H9 (cell line): ENCODE measurements at regions not wholly inside any gene's neighbourhood (a gene's known extent, or its start where the extent isn't known, plus 50 kb on each side); places are given as distances from the start of the nearest gene placed in this dataset.

Experiments
- DNase-seq: peaks from one replicate; pipeline ENCODE4 v3.0.0-alpha.2; 2017
- H2AFZ ChIP-seq: one replicate; pipeline ENCODE4 v1.6.1; 2013; ENCODE audit warnings: mild to moderate bottlenecking, low read length, control low read depth, moderate library complexity
- H2AK5ac ChIP-seq: 2 replicates; pipeline ENCODE4 v1.6.1; 2013; ENCODE audit warnings: low read length, control low read depth, mixed read lengths; ENCODE audit not compliant: insufficient read length
- H2BK120ac ChIP-seq: one replicate; pipeline ENCODE4 v1.6.1; 2013; ENCODE audit warnings: low read depth, mild to moderate bottlenecking, low read length, control low read depth, inconsistent platforms; ENCODE audit not compliant: poor library complexity, severe bottlenecking
- H2BK12ac ChIP-seq: 2 replicates; pipeline ENCODE4 v1.6.1; 2013; ENCODE audit warnings: low read length, control low read depth, mixed read lengths, low read depth; ENCODE audit not compliant: insufficient read length
- H2BK15ac ChIP-seq: 2 replicates; pipeline ENCODE4 v1.6.1; 2013; ENCODE audit warnings: low read depth, low read length, control low read depth
- H2BK20ac ChIP-seq: one replicate; pipeline ENCODE4 v1.6.1; 2013; ENCODE audit warnings: low read depth, mild to moderate bottlenecking, low read length, control low read depth, inconsistent platforms; ENCODE audit not compliant: poor library complexity, severe bottlenecking
- H2BK5ac ChIP-seq: 2 replicates; pipeline ENCODE4 v1.6.1; 2013; ENCODE audit warnings: low read length, control low read depth, mixed read lengths; ENCODE audit not compliant: insufficient read length
- H3K14ac ChIP-seq: 2 replicates; pipeline ENCODE4 v1.6.1; 2013; ENCODE audit warnings: low read length, control low read depth; ENCODE audit not compliant: insufficient read depth
- H3K18ac ChIP-seq: 2 replicates; pipeline ENCODE4 v1.6.1; 2013; ENCODE audit warnings: low read depth, mild to moderate bottlenecking, mixed read lengths, low read length, control low read depth; ENCODE audit not compliant: insufficient read length
- H3K23ac ChIP-seq: 2 replicates; pipeline ENCODE4 v1.6.1; 2013; ENCODE audit warnings: low read length, control low read depth, mixed read lengths, low read depth; ENCODE audit not compliant: insufficient read length
- H3K23me2 ChIP-seq: 2 replicates; pipeline ENCODE4 v1.6.1; 2013; ENCODE audit warnings: low read depth, mild to moderate bottlenecking, mixed read lengths, low read length, control low read depth; ENCODE audit not compliant: insufficient read length, poor library complexity, severe bottlenecking
- H3K27ac ChIP-seq: 2 replicates; pipeline ENCODE4 v1.5.1; 2013; ENCODE audit warnings: low read length, control low read depth, mixed read lengths, low read depth; ENCODE audit not compliant: insufficient read length
- H3K27me3 ChIP-seq: 2 replicates; pipeline ENCODE4 v1.6.1; 2013; ENCODE audit warnings: low read length, control low read depth, inconsistent platforms; ENCODE audit not compliant: insufficient read depth
- H3K4ac ChIP-seq: 2 replicates; pipeline ENCODE4 v1.6.1; 2013; ENCODE audit warnings: low read depth, mild to moderate bottlenecking, control low read depth, inconsistent platforms, low read length, moderate library complexity
- H3K4me1 ChIP-seq: 2 replicates; pipeline ENCODE4 v1.6.1; 2013; ENCODE audit warnings: low read length, control low read depth, inconsistent platforms; ENCODE audit not compliant: insufficient read depth
- H3K4me2 ChIP-seq: 2 replicates; pipeline ENCODE4 v1.6.1; 2013; ENCODE audit warnings: low read length, control low read depth, mixed read lengths; ENCODE audit not compliant: insufficient read length, insufficient read depth
- H3K56ac ChIP-seq: 2 replicates; pipeline ENCODE4 v1.6.1; 2013; ENCODE audit warnings: low read depth, mild to moderate bottlenecking, mixed read lengths, low read length, control low read depth; ENCODE audit not compliant: insufficient read length
- H3K79me1 ChIP-seq: 2 replicates; pipeline ENCODE4 v1.6.1; 2013; ENCODE audit warnings: low read depth, mild to moderate bottlenecking, moderate library complexity, low read length, control low read depth, inconsistent platforms; ENCODE audit not compliant: insufficient read depth, poor library complexity, severe bottlenecking
- H3K79me2 ChIP-seq: 2 replicates; pipeline ENCODE4 v1.6.1; 2013; ENCODE audit warnings: low read length, control low read depth, inconsistent platforms; ENCODE audit not compliant: insufficient read depth
- H3K9ac ChIP-seq: 2 replicates; pipeline ENCODE4 v1.6.1; 2013; ENCODE audit warnings: low read length, control low read depth, mixed read lengths; ENCODE audit not compliant: insufficient read length; ENCODE audit errors: extremely low read depth
- H3K9me3 ChIP-seq: one replicate; pipeline ENCODE4 v1.6.1; 2013; ENCODE audit warnings: low read depth, low read length, inconsistent platforms; ENCODE audit not compliant: control insufficient read depth
- H3T11ph ChIP-seq: one replicate; pipeline ENCODE4 v1.6.1; 2013; ENCODE audit warnings: mild to moderate bottlenecking, low read length, control low read depth, inconsistent platforms
- H4K20me1 ChIP-seq: one replicate; pipeline ENCODE4 v1.6.1; 2013; ENCODE audit not compliant: control insufficient read depth, insufficient read length, insufficient read depth
- H4K5ac ChIP-seq: 2 replicates; pipeline ENCODE4 v1.6.1; 2013; ENCODE audit warnings: low read depth, mild to moderate bottlenecking, mixed read lengths, low read length, control low read depth; ENCODE audit not compliant: insufficient read length
- H4K8ac ChIP-seq: replicated peaks from 2 replicates; pipeline ENCODE4 v1.6.1; 2013; ENCODE audit warnings: low read length, control low read depth, mixed read lengths, low read depth; ENCODE audit not compliant: insufficient read length
- H4K91ac ChIP-seq: 2 replicates; pipeline ENCODE4 v1.6.1; 2013; ENCODE audit warnings: low read depth, mild to moderate bottlenecking, moderate library complexity, mixed read lengths, low read length, control low read depth; ENCODE audit not compliant: insufficient read length
- H3K27ac Mint-ChIP-seq, 3 experiments: 2 replicates in 2 of 3; 3 replicates in 1 of 3; pipeline ENCODE4 v1.8.0; 2020 to 2021; ENCODE audit warnings: mixed read lengths in 3 of 3, mild to moderate bottlenecking in 1 of 3, moderate library complexity in 1 of 3
- H3K27me3 Mint-ChIP-seq: 2 replicates; pipeline ENCODE4 v1.8.0; 2021; ENCODE audit warnings: low read depth, mild to moderate bottlenecking, moderate library complexity, mixed read lengths
- H3K36me3 Mint-ChIP-seq, 3 experiments: 2 replicates in 2 of 3; 3 replicates in 1 of 3; pipeline ENCODE4 v1.8.0; 2020 to 2021; ENCODE audit warnings: low read depth in 3 of 3, mixed read lengths in 3 of 3; ENCODE audit not compliant: insufficient read depth in 1 of 3
- H3K4me1 Mint-ChIP-seq, 2 experiments: 2 replicates each; pipeline ENCODE4 v1.8.0; 2020; ENCODE audit warnings: mixed read lengths in 2 of 2
- H3K4me3 Mint-ChIP-seq, 2 experiments: 2 replicates in 1 of 2; 3 replicates in 1 of 2; pipeline ENCODE4 v1.8.0; 2020 to 2021; ENCODE audit warnings: mild to moderate bottlenecking in 2 of 2, mixed read lengths in 2 of 2, moderate library complexity in 1 of 2
- H3K9me3 Mint-ChIP-seq, 2 experiments: 2 replicates in 1 of 2; 3 replicates in 1 of 2; pipeline ENCODE4 v1.8.0; 2020; ENCODE audit warnings: mild to moderate bottlenecking in 2 of 2, mixed read lengths in 2 of 2, moderate library complexity in 1 of 2
- CTCF ChIP-seq: fragments of 200-600 bp; sonication (generic); conservative IDR thresholded peaks from 3 replicates; pipeline ENCODE4 v1.8.0; 2021; ENCODE audit warnings: antibody characterized with exemption, mild to moderate bottlenecking
- WGBS: extraction: QIAGEN DNeasy Blood & Tissue Kit; methylation state at CpG from one replicate; pipeline ENCODE4 v1.1.7; 2013; ENCODE audit warnings: missing lambda C conversion rate, low lambda C conversion rate, mixed read lengths; ENCODE audit not compliant: insufficient read length; ENCODE audit errors: extremely low coverage; 5-methylcytosine and 5-hydroxymethylcytosine counted together

DNA sequence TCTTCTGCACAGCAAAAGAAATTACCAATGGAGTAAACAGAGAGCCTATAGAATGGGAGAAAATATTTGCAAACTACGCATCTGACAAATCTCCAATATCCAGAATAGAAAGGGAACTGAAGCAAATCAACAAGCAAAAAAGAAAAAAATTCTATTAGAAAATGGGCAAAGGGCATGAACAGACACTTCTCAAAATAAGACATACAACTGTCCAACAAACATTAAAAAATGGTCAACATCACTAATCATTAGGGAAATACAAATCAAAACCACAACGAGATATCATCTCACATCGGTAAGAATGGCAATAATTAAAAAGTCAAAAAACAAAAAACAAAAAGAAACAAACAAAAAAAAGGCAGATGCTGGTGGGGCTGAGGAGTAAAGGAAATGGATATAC, 356.4 kb downstream of the ADCYAP1 start:
- Histone ChIP-seq H3K4me1 (no peaks in the 10 kb centered on the region), H4K20me1 (no peaks in the 10 kb centered on the region), H4K5ac (no peak overlapping the region), H3K27ac (no peak overlapping the region), H2AFZ (no peak overlapping the region), H3K9ac (no peak overlapping the region), H2BK20ac (no peak overlapping the region), H3K18ac (no peak overlapping the region), H3K79me2 (no peaks in the 10 kb centered on the region), H3K4ac (no peak overlapping the region), H4K8ac (no peak overlapping the region), H2BK15ac (no peak overlapping the region), H3K14ac (no peak overlapping the region), H3K27me3 (no peaks in the 10 kb centered on the region), H2AK5ac (no peak overlapping the region), H3K9me3 (no peaks in the 10 kb centered on the region), H3K4me2 (no peak overlapping the region), H3K23me2 (no peaks in the 10 kb centered on the region), H2BK5ac (no peak overlapping the region), H4K91ac (no peak overlapping the region), H3K56ac (no peak overlapping the region), H3K79me1 (no peaks in the 10 kb centered on the region), H3K23ac (no peak overlapping the region), H2BK12ac (no peak overlapping the region), H2BK120ac (no peak overlapping the region), H3T11ph (no peak overlapping the region)
- TF ChIP-seq CTCF = no peak
- Mint-ChIP-seq H3K4me3 (no peak overlapping the region), H3K9me3 (peaks cover 26 to 40% of the 10 kb centered on the region in 2 experiments), H3K27ac (no peak overlapping the region; a peak in 1 of 7 replicates), H3K4me1 (no peaks in the 10 kb centered on the region), H3K36me3 (peaks cover 0 to 28% (median 15%) of the 10 kb centered on the region in 3 experiments), H3K27me3 (no peaks in the 10 kb centered on the region)
- DNase-seq = no peak
- no CpG with 5 or more reads among the region's 3 CpGs for WGBS
